ENCODE measurements at regions not wholly inside any gene's neighbourhood (a gene's known extent, or its start where the extent isn't known, plus 50 kb on each side); places are given as distances from the start of the nearest gene placed in this dataset.

DNA sequence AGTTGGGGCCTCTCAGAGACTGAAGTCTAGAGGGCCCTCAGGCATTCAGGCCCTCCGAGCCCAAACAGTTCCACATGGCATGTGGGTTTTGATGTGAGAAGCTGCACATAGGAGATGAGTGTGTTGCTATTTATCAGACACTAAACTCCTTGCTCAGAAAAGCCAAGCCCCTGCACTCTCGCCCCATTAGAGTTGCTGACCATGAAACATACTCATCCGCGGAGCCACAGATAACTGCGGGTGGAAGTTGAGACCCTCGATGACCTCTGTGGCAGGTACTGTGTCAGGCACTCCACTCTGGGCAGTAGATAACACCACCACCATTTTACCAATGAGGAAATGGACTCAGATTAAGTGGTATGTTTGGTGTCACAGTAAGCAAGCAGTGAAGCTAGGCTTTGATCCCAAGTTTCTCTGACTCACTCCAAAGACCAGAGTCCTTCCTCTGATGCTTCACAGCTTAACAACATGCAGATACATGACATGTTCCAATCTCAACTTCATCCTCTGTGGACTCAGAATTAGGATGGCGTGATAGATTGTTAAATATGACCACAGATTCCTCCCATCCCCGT lies 202.1 kb downstream of the ADAMTS15 start:
- TF ChIP-seq, protein P1, sequence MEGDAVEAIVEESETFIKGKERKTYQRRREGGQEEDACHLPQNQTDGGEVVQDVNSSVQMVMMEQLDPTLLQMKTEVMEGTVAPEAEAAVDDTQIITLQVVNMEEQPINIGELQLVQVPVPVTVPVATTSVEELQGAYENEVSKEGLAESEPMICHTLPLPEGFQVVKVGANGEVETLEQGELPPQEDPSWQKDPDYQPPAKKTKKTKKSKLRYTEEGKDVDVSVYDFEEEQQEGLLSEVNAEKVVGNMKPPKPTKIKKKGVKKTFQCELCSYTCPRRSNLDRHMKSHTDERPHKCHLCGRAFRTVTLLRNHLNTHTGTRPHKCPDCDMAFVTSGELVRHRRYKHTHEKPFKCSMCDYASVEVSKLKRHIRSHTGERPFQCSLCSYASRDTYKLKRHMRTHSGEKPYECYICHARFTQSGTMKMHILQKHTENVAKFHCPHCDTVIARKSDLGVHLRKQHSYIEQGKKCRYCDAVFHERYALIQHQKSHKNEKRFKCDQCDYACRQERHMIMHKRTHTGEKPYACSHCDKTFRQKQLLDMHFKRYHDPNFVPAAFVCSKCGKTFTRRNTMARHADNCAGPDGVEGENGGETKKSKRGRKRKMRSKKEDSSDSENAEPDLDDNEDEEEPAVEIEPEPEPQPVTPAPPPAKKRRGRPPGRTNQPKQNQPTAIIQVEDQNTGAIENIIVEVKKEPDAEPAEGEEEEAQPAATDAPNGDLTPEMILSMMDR (IDR thresholded peaks at IDR 0.05), result no peak
- intact Hi-C loops (cut with DNase I), result no loop called here
- no peaks in the 10 kb centered on the region for H3K36me3 ChIP-seq
- ATAC-seq (no peak), DNase-seq (no peak)
- H3K27me3 ChIP-seq, result no peaks in the 10 kb centered on the region
- H3K4me1 ChIP-seq, result peaks cover 43% of the 10 kb centered on the region
- H3K4me3 ChIP-seq, result no peak overlapping the region
- no peaks in the 10 kb centered on the region for H3K9me3 ChIP-seq
- H3K27ac ChIP-seq, result peak overlapping the region; percentile 64

- TF ChIP-seq, protein P1 (IDR thresholded peaks at IDR 0.05), result no peak
These were observed 202.8 kb downstream of the ADAMTS15 start for GRCh38 chr11:130651066-130651855.

GRCh38 chr11:130652671-130653335 lies 204.4 kb downstream of the ADAMTS15 start:
- TF ChIP-seq, protein P1 (IDR thresholded peaks at IDR 0.05), result no peak
- no peaks in the 10 kb centered on the region for H3K36me3 ChIP-seq
- H3K27me3 ChIP-seq, result no peaks in the 10 kb centered on the region
- DNase-seq (peak; percentile 76), ATAC-seq (peak; percentile 65)
- intact Hi-C loops (cut with DNase I), result no loop called here
- H3K27ac ChIP-seq, result peak overlapping the region; percentile 75
- H3K4me1 ChIP-seq, result peaks cover 38% of the 10 kb centered on the region
- H3K9me3 ChIP-seq, result no peaks in the 10 kb centered on the region
- H3K4me3 ChIP-seq, result no peak overlapping the region

More at GRCh38 chr11:130651066-130651855, 202.8 kb downstream of the ADAMTS15 start:
- Histone ChIP-seq H3K4me1 (peaks cover 43% of the 10 kb centered on the region), H3K9me3 (no peaks in the 10 kb centered on the region), H3K27ac (no peak overlapping the region), H3K36me3 (no peaks in the 10 kb centered on the region), H3K27me3 (no peaks in the 10 kb centered on the region), H3K4me3 (no peak overlapping the region)
- intact Hi-C loops (cut with DNase I), result no loop called here
- DNase-seq (no peak), ATAC-seq (no peak)

- H3K9me3 ChIP-seq, result no peaks in the 10 kb centered on the region
- peak; percentile 86 for DNase-seq
- no peak overlapping the region for H3K4me3 ChIP-seq
- H3K4me1 ChIP-seq, result peaks cover 38% of the 10 kb centered on the region
- peak; percentile 95 for ATAC-seq
- no peaks in the 10 kb centered on the region for H3K27me3 ChIP-seq
- H3K36me3 ChIP-seq, result no peaks in the 10 kb centered on the region
- intact Hi-C loops (cut with DNase I), result no loop called here
- peak overlapping the region; percentile 75 for H3K27ac ChIP-seq
- TF ChIP-seq, protein P1 (IDR thresholded peaks at IDR 0.05), result no peak
These were observed 205.6 kb downstream of the ADAMTS15 start for GRCh38 chr11:130653838-130654636.

GRCh38 chr11:130655300-130655699 lies 206.9 kb downstream of the ADAMTS15 start:
- H3K4me3 ChIP-seq, result no peak overlapping the region
- H3K27ac ChIP-seq, result peak overlapping the region; percentile 14
- intact Hi-C loops (cut with DNase I), result no loop called here
- H3K9me3 ChIP-seq, result no peaks in the 10 kb centered on the region
- DNase-seq (no peak), ATAC-seq (no peak)
- H3K4me1 ChIP-seq, result peaks cover 32% of the 10 kb centered on the region
- H3K36me3 ChIP-seq, result no peaks in the 10 kb centered on the region
- TF ChIP-seq, protein P1 (IDR thresholded peaks at IDR 0.05), result no peak
- H3K27me3 ChIP-seq, result no peaks in the 10 kb centered on the region
